NT2/D1 (cell line): ENCODE measurements at regions not wholly inside any gene's neighbourhood (a gene's known extent, or its start where the extent isn't known, plus 50 kb on each side); places are given as distances from the start of the nearest gene placed in this dataset.

Source experiments
- SUZ12 ChIP-seq: IDR thresholded peaks from 2 replicates; pipeline ENCODE4 v1.6.1; 2011; ENCODE audit not compliant: insufficient read length, insufficient read depth; ENCODE audit errors: extremely low read depth
- YY1 ChIP-seq: IDR thresholded peaks from 2 replicates; pipeline ENCODE4 v1.6.1; 2011; ENCODE audit not compliant: insufficient read length, insufficient read depth
- ZNF274 ChIP-seq: IDR thresholded peaks from 2 replicates; pipeline ENCODE4 v1.6.1; 2011; ENCODE audit warnings: mild to moderate bottlenecking, low read depth, low read length

DNA sequence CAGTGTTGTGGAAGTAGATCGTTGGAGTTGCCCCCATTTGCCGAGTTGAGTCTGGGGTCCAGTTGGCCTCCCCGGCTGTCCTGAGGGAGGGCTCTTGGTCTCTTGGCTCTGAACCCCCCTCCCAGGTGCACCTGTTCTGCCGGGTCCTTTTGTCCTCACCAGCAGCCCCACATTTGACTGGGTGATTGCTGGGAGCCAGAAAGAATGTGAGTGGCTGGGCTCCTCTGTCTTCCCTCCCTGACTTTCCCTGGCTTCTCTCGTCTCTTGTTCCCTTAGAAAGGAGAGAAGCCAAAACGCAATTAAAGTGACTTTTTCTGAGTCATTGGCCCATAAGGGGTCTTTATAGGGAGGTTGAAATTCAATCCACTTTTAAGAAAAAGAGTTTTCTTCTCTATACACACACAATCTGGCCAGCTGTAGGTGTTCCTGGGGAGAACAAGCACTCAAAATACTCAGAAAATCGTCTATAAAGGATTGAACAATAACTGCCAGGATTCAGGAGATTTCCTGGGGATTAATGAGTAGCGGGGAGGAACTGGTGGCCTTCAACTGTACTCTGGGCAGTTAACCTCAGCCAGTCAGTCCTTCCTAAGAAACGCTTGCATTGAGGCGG lies 131.0 kb downstream of the TMEM182 start:
- TF ChIP-seq ZNF274 (no peak), YY1 (no peak), SUZ12 (no peak)
